Thoracic aorta (tissue), 2 donors: ENCODE measurements at regions not wholly inside any gene's neighbourhood (a gene's known extent, or its start where the extent isn't known, plus 50 kb on each side); places are given as distances from the start of the nearest gene placed in this dataset.

Experiments used
- ATAC-seq: fragments of 150-250 bp; one replicate; pipeline ENCODE4 v1.8.0; 2017; ENCODE audit warnings: low read depth; ENCODE audit not compliant: insufficient number of reproducible peaks, low FRiP score
- DNase-seq: peaks from one replicate; pipeline ENCODE4 v3.0.0-alpha.2; 2020; ENCODE audit warnings: low spot score
- H3K27ac ChIP-seq, 2 donors: fragments of 200-600 bp; sonication (generic); 1 replicate in 1 of 2; 2 replicates in 1 of 2; pipeline ENCODE4 v1.5.1; 2016; ENCODE audit warnings: mild to moderate bottlenecking in 2 of 2, moderate library complexity in 2 of 2
- H3K27me3 ChIP-seq: fragments of 200-600 bp; sonication (generic); replicated peaks from 2 replicates; pipeline ENCODE4 v1.6.0; 2016; ENCODE audit warnings: mild to moderate bottlenecking; ENCODE audit not compliant: insufficient read depth
- H3K36me3 ChIP-seq: fragments of 200-600 bp; sonication (generic); one replicate; pipeline ENCODE4 v1.5.1; 2016
- H3K4me1 ChIP-seq, 2 donors: fragments of 200-600 bp; sonication (generic); 1 replicate in 1 of 2; 2 replicates in 1 of 2; pipeline versions ENCODE4 v1.5.1 to v1.6.0; 2016; ENCODE audit warnings: low read depth in 2 of 2, mild to moderate bottlenecking in 1 of 2; ENCODE audit not compliant: control insufficient read depth in 1 of 2
- H3K4me3 ChIP-seq: fragments of 200-600 bp; sonication (generic); 2 replicates; pipeline ENCODE4 v1.5.1; 2016; ENCODE audit warnings: mild to moderate bottlenecking
- H3K9me3 ChIP-seq: fragments of 200-600 bp; sonication (generic); 2 replicates; pipeline ENCODE4 v1.5.1; 2016
- CTCF ChIP-seq: fragments of 200-600 bp; sonication (generic); IDR thresholded peaks from one replicate; pipeline ENCODE4 v1.5.1; 2019; ENCODE audit warnings: antibody characterized with exemption

GRCh38 chr15:66628976-66629723, 63.4 kb upstream of the LCTL start:
- DNase-seq (no peak), ATAC-seq (no peak)
- H3K27ac ChIP-seq = no peak overlapping the region
- H3K27me3 ChIP-seq = no peaks in the 10 kb centered on the region
- H3K4me1 ChIP-seq = peaks cover 3 to 9% of the 10 kb centered on the region in 2 donors
- no peaks in the 10 kb centered on the region for H3K36me3 ChIP-seq
- no peak for TF ChIP-seq CTCF
- no peaks in the 10 kb centered on the region for H3K9me3 ChIP-seq
- H3K4me3 ChIP-seq = no peak overlapping the region

GRCh38 chr15:66629817-66630576, 64.2 kb upstream of the LCTL start:
- Histone ChIP-seq H3K27ac (no peak overlapping the region), H3K4me3 (no peak overlapping the region), H3K9me3 (no peaks in the 10 kb centered on the region), H3K4me1 (peaks cover 3 to 9% of the 10 kb centered on the region in 2 donors), H3K36me3 (no peaks in the 10 kb centered on the region), H3K27me3 (no peaks in the 10 kb centered on the region)
- TF ChIP-seq CTCF = no peak
- ATAC-seq = no peak
- DNase-seq = no peak

- DNase-seq (no peak), ATAC-seq (no peak)
- H3K27me3 ChIP-seq = no peaks in the 10 kb centered on the region
- no peaks in the 10 kb centered on the region for H3K9me3 ChIP-seq
- no peak for TF ChIP-seq CTCF
- peaks cover 3 to 9% of the 10 kb centered on the region in 2 donors for H3K4me1 ChIP-seq
- no peak overlapping the region for H3K27ac ChIP-seq
- no peak overlapping the region for H3K4me3 ChIP-seq
- H3K36me3 ChIP-seq = no peaks in the 10 kb centered on the region
Measured at GRCh38 chr15:66630801-66631351, 65.1 kb upstream of the LCTL start.

- ATAC-seq (no peak), DNase-seq (no peak)
- no peaks in the 10 kb centered on the region for H3K36me3 ChIP-seq
- no peaks in the 10 kb centered on the region for H3K27me3 ChIP-seq
- H3K4me3 ChIP-seq = no peak overlapping the region
- H3K4me1 ChIP-seq = peaks cover 3 to 9% of the 10 kb centered on the region in 2 donors
- H3K9me3 ChIP-seq = no peaks in the 10 kb centered on the region
- H3K27ac ChIP-seq = no peak overlapping the region
- TF ChIP-seq CTCF = no peak
Measured at GRCh38 chr15:66631616-66632263, 65.9 kb upstream of the LCTL start.
